Muscle of back (tissue), 3 donors: ENCODE measurements at regions not wholly inside any gene's neighbourhood (a gene's known extent, or its start where the extent isn't known, plus 50 kb on each side); places are given as distances from the start of the nearest gene placed in this dataset.
"Not testable (repeated sequence)": the region's sequence is repeated elsewhere in the genome, so short reads cannot be mapped to it uniquely, and the experiment has no call there.

ENCODE experiments used
- DNase-seq, 3 donors: peaks; one replicate each; pipeline versions ENCODE4 v3.0.0 to v3.0.0-alpha.2; 2013

- DNase-seq: not testable (repeated sequence)
These were observed 676.4 kb upstream of the ZNF337 start for GRCh38 chr20:26373066-26373465.

DNA sequence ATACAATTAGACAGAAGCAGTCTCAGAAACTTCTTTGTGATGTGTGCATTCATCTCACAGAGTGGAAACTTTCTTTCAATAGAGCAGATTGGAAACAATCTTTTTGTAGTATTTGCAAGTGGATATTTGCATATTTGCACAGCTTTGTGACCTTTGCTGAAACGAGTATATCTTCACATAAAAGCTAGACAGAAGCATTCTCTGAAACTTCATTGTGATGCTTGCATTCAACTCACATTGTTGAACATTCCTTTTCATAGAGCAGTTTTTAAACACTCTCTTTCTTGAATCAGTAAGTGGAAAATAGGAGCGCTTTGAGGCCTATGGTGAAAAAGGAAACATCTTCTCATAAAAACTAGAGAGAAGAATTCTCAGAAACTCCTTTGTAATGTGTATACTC, 657.9 kb upstream of the ZNF337 start:
- DNase-seq: no peak

DNA sequence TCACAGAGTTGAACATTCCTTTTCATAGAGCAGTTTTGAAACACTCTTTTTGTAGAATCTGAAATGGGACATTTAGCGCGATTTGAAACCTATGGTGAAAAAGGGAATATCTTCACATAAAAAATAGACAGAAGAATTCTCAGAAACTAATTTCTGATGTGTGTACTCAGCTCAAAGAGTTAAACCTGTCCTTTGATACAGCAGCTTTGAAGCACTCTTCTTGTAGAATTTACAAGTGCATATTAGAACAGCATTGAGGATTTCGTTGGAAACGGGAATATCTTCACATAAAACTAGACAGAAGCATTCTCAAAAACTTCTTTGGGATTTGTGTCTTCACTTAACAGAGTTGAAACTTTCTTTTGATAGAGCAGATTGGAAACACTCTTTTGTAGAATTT, 650.7 kb upstream of the ZNF337 start:
- DNase-seq: no peak

GRCh38 chr20:26340460-26341065, 643.9 kb upstream of the ZNF337 start:
- not testable (repeated sequence) for DNase-seq

DNA sequence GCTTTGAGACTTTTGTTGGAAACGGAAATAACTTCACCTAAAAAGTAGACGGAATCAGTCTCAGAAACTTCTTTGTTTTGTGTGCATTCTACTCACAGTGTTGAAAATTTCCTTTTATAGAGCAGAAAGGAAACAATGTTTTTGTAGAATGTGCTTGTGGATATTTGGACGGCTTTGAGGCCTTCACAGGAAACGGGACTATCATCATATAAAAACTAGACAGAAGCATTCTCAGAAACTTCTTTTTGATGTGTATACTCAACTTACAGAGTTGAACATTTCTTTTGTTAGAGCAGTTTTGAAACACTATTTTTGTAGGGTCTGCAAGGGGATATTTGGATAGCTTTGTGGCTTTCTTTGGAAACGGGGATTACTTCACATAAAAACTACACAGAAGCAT, 627.5 kb upstream of the ZNF337 start:
- no peak for DNase-seq

- no peak for DNase-seq
These were observed 618.4 kb upstream of the ZNF337 start for GRCh38 chr20:26315054-26315453.

DNA sequence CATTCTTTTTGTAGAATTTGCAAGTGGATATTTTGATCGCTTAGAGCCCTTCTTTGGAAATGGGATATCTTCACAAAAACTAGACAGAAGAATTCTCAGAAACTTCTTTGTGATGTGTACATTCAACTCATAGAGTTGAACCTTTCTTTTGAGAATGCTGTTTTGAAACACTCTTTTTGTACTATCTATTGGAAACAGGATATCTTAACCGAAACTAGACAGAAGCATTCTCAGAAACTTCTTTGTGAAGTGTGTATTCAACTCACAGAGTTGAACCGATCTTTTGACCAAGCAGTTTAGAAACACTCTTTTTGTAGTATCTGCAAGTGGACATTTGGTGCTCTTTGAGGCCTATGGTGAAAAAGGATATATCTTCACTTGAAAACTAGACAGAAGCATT, 613.1 kb upstream of the ZNF337 start:
- not testable (repeated sequence) for DNase-seq

GRCh38 chr20:26308961-26309360, 612.3 kb upstream of the ZNF337 start:
- no peak for DNase-seq

GRCh38 chr20:26295006-26295405, 598.4 kb upstream of the ZNF337 start:
- no peak for DNase-seq

- not testable (repeated sequence) for DNase-seq
These were observed 591.9 kb upstream of the ZNF337 start for GRCh38 chr20:26288379-26289061.

GRCh38 chr20:26279238-26279637, 582.6 kb upstream of the ZNF337 start:
- DNase-seq: no peak

- DNase-seq: peak in 1 of 3 donors; percentile 0
These were observed 580.7 kb upstream of the ZNF337 start for GRCh38 chr20:26277339-26277738.

DNA sequence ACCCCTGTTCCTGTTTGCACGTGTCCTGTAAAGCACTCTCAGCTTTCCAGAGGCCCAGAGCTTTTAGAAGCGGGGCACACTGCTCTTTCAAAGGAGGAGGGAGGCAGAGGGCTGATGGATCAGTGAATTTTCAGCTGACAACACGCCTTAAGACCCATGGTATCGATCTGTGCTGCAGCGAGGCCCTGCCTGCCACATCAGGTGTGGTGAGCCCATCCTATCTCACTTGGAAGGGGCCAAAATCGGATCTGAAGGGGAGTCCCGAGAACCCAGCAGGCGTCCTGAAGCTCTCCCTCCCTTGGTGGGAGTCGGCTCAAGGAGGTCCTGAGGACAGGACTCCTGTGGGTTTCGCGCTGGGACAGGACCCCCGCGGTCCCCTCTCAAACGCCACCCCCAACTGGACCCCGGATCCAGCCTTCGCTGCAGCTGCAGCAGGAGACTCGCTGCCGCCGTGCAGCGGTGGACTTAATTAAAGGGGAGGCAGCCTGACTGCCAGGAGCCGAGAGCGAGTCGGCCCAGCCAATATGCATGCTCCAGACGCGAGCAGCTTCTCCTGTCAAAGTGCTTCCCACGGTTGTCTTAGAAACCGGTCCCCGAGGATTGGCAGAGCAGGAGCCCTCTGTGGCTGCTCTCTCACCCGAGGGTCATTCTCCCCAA, 580.0 kb upstream of the ZNF337 start:
- DNase-seq: peak in 1 of 3 donors; percentile 25

- not testable (repeated sequence) for DNase-seq
These were observed 572.1 kb upstream of the ZNF337 start for GRCh38 chr20:26268762-26269161.

- not testable (repeated sequence) for DNase-seq
These were observed 564.3 kb upstream of the ZNF337 start for GRCh38 chr20:26260925-26261324.

- not testable (repeated sequence) for DNase-seq
These were observed 555.8 kb upstream of the ZNF337 start for GRCh38 chr20:26252311-26252975.

GRCh38 chr20:26251376-26251775, 554.7 kb upstream of the ZNF337 start:
- DNase-seq: not testable (repeated sequence)

- not testable (repeated sequence) for DNase-seq
These were observed 553.8 kb upstream of the ZNF337 start for GRCh38 chr20:26250249-26251114.

- no peak for DNase-seq
These were observed 547.1 kb upstream of the ZNF337 start for GRCh38 chr20:26243731-26244130.

GRCh38 chr20:26220609-26221008, 524.0 kb upstream of the ZNF337 start:
- not testable (repeated sequence) for DNase-seq

- DNase-seq: not testable (repeated sequence)
These were observed 522.9 kb upstream of the ZNF337 start for GRCh38 chr20:26219546-26219945.
